DMS79 treated with DMSO at 0.1 percent for 48 hours (cell line): ENCODE measurements at regions not wholly inside any gene's neighbourhood (a gene's known extent, or its start where the extent isn't known, plus 50 kb on each side); places are given as distances from the start of the nearest gene placed in this dataset.

Experiments used
- DNase-seq: peaks from one replicate; lab custom pipeline; 2025; lab: John Stamatoyannopoulos, UW

DNA sequence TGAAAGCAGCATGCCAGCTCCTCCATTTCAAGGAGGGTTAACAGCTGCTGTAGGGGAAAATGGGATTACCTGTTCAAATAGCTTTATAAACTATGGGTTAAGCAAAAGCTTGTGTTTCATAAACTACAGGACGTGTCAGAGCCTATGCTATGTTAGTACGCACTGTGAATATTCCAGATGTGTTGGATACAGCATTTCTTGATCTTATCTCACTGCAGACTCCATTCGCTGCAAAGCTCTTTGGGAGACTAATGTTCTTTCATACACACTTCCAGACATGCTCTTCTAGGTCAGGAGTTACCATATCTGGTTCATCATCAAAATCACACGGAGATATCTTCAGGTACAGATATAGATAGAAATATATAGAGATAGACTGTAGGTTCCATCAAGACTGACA lies 281.2 kb upstream of the FAM241A start:
- DNase-seq: no peak

GRCh38 chr4:111869339-111869738 lies 275.9 kb upstream of the FAM241A start:
- no peak for DNase-seq

DNA sequence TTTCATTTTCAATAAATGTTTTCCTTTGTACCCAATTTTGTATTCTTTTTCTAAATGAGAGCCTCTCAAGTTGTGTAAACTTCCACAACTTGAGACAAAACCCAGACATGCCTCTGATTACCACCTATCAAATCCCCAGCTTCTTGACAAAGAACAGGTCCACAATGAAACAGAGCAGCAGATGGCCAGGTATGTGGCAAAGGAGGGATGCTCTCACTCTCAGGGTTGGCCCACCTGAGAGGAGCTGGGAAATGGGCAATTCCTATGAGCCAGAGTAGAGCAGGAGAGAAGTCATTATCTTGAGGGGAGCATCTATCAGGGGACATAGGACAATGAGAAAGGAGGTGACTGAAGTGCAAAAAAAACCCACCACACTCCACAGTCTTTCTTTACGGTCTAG lies 273.5 kb upstream of the FAM241A start:
- DNase-seq: no peak

DNA sequence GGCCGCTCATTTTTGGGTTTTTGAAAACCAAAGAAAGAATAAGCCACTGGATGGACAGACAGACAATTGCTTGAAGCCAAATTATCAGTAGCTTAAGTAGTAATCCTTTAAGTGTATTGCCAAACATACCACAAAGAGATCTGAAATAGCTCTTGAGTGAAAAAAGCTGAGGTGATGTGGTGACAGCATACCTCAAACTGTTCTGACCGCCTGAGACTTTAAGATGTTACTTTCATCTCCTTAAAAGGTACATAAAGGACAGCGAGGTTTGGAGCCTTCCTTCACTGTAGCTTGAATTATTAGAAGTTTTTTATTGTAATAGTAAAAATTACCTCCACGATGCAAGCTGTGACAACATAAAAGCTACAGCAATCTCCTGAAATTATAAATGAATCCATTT lies 271.5 kb upstream of the FAM241A start:
- DNase-seq: no peak

DNA sequence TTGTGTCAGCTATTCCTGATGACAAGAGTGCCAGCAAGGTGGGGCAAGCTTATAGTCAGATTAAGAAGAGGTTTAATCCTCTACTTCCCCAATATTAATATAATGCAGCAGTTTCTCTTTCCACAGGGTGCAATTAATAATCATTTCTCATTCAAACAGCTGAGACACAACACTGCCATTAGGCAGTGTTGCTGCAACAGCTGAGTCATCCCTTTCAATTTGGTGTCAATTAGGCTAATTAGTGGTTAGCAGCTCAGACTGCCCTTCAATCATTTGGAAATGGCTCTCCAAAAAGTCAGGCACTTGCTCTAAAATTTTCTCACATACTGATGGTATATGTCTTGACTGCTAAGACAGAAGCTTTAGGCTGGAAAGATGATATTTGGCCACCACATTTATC lies 265.7 kb upstream of the FAM241A start:
- DNase-seq: no peak

GRCh38 chr4:111880116-111880515 lies 265.1 kb upstream of the FAM241A start:
- DNase-seq: no peak

DNA sequence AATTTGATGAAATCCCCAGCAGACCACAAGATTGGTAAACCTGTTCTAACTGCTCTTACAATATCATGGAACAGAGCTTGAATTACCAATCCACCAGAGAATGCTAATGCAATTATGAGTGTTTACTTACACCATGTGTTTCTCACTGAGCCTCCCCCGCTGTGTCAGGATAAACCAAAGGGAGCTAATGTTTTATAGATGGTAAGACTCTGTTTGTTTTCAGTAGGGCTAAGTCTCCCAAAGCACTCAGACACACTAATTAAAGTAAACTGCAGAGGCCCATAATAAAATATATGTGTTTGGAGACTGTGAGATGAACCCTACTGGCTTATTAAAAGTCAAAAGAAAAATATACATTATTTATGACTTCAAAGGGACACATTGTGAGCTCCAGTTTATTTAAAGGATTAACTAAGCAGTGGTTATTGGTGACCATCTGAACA lies 261.7 kb upstream of the FAM241A start:
- DNase-seq: no peak

DNA sequence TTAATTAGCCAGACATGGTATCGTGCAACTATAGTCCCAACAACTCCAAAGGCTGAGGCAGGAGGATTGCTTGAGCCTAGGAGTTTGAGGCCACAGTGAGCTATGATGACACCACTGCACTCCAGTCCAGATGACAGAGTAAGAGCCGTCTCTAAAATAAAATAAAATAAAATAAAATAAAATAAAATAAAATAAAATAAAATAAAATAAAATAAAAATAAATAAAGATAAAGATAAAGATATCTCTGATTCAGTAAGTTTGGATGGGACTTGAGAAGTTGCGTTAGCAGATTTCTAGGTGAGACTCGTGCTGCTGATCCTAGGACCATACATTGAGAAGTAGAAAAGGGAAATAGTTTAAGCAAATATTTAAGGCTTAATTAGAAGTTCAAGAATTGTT lies 254.8 kb upstream of the FAM241A start:
- no peak for DNase-seq

DNA sequence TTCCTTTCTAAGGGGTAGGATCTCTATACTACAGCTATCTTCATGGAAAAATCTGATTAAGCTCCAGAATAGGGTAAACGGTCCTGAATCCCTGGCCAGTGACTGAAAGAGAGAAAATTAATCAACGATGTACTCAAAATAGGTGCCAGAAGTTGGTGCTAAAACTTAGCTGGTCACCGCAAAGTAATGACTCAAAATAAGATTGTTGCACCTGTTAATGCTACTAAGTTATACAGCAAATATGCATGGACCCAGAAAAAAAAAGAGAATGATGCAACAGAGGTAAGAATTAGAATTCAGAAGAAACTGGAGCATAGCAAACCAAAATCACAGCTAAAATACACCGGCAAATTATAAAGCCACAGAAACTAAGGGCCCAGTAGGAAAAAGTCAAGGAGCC lies 239.7 kb upstream of the FAM241A start:
- no peak for DNase-seq

DNA sequence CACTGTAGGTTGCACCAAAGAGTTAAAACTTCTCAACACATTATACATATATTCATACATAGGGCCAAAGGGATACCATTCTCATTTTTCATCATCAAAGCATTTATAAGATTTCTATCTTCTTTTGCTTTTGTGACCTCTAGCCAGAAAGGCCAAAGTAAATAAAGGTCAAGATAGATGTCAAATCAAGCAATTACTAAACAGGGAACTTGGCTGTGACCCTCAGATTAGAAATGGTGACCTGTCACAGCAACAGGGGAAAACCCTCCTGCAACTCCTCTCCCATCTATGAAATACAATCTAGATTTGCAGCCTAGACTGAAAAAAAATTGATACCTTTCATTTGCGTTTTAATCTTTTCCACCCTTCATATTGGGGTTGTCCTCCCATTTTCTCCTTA lies 225.6 kb upstream of the FAM241A start:
- DNase-seq: no peak

DNA sequence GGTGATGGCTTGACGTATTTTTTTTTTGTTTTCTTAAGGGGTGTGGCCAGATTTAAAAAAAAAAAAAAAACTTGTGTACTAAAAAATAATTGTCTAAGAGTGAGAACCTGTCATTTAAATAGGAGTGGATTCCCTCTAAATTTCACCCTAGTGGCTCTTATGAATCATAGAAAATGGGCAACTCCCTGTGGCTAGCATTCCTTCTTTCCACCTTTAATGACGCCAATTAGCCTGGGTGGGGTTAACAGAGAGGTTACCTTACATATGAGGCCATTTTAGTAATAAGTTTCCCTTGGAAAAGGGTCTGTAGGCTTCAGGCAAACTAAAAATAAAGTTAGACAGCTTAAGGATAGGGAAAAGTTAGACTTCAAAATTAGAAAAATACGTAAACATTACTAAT lies 223.5 kb upstream of the FAM241A start:
- no peak for DNase-seq

GRCh38 chr4:111923786-111924185 lies 221.5 kb upstream of the FAM241A start:
- DNase-seq: no peak

DNA sequence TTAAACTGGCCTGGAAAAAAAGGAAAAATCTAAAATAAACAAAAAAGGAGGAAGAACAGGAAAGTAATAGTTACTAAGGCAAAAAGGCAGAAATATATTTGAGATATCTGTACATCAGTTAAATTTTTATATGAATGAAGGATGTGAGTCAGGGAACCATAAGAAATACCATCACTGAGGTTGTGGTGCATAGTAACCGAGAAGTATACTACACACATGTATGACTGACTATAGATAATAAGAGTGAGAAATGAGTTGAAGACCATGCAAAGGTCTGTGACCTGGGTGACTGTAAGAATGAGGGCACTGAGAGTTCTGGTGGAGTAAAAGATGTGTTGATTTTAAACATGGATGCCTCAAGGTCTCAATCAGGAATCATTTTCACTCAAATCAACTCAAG lies 220.6 kb upstream of the FAM241A start:
- no peak for DNase-seq

- DNase-seq: no peak
Measured at GRCh38 chr4:111930659-111931058, 214.6 kb upstream of the FAM241A start.

GRCh38 chr4:111933703-111934102 lies 211.6 kb upstream of the FAM241A start:
- no peak for DNase-seq

DNA sequence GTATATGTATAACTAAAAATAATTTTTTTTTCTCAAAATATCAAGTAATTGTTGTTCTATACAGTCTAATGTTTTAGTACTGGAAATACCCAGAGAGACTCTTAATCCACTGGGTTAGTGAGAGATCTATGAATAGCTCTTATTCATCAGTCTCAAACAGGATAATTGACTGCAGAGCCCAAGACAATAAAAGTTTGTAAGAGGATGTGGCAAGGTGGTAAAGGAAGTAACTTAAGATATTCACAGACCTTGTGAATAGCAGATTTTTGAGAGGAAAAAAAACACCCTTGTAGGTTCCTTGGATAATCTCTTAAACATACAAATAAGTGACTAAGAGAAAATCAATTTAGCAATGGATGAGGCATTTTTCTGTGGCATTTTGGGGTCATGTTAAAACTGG lies 210.9 kb upstream of the FAM241A start:
- DNase-seq: no peak

DNA sequence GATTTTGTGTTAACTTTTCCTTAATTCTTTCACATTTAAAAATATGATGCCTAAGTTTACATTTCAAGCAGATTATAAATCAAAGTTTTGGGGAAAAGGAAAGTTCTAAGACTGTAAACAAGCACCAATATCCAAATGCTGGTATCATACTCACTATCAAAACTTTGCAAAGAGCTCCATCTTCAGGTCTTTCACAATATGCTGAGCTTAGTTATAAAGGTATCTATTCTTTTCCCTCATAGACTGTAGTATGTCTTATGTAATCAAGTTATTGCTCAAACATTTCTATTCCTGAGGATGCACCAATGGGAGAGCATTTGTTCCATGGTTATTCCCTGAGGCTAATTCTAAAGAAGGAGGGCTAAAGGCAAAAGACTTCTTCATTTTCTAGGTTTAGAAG lies 207.9 kb upstream of the FAM241A start:
- DNase-seq: no peak

DNA sequence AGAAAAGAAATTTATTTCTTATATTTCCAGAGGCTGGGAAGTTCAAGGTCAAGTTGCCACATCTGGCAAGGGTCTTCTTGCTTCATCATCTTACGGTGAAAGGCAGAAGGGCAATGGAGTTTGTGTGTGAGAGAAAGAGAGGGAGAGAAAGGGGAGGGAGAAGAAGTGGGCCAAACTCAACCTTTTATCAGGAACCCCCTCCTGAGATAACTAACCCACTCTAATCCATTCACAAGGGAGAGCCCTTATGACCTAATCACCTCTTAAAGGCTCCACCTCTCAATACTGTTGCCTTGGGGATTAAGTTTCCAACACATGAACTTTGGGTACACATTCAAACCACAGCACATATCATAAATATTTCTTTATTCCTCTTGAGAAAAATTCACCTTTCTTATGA lies 203.3 kb upstream of the FAM241A start:
- no peak for DNase-seq

DNA sequence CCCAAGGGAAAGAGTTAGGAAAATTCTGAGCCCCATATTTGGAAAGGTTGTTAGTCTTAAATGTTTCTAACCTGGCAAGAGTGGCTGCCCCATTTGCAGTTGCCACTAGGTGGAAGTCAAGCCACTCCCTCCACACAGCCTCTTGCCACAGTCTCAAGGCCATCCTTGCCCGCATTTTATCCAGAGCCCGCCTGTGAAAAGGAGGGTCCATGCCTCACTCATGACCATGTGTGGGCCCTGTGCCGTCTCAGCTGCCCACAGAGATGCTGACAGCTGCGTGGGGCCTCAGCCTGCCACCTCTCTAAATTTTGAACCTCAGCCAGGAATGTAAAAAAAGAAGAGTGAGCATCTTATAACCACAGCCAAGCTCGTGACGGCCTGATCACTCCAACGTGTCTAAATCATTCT lies 201.5 kb upstream of the FAM241A start:
- no peak for DNase-seq

DNA sequence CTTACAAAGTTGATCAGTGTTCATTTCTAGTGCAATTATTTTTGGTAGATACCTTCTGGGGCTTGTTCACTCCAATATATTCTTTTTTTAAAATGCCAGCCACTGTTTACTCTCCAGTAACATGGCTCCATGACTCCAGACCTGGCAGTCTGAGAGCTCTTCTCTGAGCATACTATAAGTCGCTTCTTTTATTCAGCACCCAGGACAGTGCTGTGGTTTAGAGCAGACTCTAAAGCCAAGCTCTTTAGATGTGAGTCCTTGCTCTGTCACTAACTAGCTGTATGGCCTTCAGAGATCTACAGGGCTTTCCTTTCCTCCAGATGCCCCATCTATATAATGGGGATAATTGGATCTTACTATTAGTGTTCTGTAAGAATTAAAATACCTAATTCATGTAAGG lies 200.2 kb upstream of the FAM241A start:
- DNase-seq: no peak

GRCh38 chr4:111946800-111947199 lies 198.5 kb upstream of the FAM241A start:
- no peak for DNase-seq

DNA sequence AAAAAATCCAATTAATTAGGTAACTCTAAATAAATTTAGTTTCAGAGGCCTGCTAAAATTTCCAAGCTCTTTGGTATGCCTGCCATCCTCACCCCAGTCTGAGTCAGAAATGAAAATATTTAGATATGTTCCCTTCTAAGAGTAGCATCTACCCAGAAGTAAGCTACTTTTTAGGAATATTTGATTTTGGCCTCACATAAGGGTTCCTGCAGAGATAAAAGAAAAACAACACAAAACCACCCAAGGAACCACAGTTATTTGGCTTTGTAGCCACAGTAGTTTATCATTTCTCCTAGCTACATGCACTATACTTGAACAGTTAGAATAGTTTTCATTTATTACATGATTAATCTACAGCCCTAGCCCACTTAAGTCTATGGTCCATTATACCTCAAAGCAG lies 192.6 kb upstream of the FAM241A start:
- DNase-seq: no peak

- DNase-seq: no peak
Measured at GRCh38 chr4:111954550-111954949, 190.7 kb upstream of the FAM241A start.

- no peak for DNase-seq
Measured at GRCh38 chr4:111955001-111955400, 190.3 kb upstream of the FAM241A start.

- DNase-seq: no peak
Measured at GRCh38 chr4:111957116-111957515, 188.1 kb upstream of the FAM241A start.
